ENCODE measurements at regions not wholly inside any gene's neighbourhood (a gene's known extent, or its start where the extent isn't known, plus 50 kb on each side); places are given as distances from the start of the nearest gene placed in this dataset.

DNA sequence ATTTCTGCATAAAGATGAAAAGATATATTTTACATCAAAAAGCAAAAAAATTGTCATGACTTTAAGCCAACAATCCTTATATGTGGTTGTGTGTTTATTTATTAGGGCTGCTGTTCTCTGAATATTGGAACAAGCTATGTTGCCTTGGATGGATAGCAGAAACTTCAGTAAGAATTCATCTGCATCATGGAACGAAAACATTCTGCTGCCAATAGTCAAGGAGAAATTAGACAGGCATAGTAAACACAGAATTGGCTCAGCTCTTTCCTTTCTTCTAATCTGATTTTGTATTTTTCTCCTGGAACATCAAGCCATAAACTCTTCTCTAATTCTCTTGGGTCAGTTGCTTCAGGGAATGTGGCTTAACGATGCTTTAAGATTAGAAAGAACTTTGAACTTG, 1257.0 kb downstream of the NLGN4X start:
- H3K4me3 ChIP-seq (ENCODE audit: low read depth, low read length), result no peak overlapping the region
- H3K36me3 ChIP-seq (ENCODE audit: control insufficient read depth, insufficient read depth, low read length), result no peaks in the 10 kb centered on the region
- no peaks in the 10 kb centered on the region for H3K27me3 ChIP-seq (ENCODE audit: control insufficient read depth, insufficient read depth, low read length)
- no peak for DNase-seq (ENCODE audit: low read depth)
- TF ChIP-seq, protein P1, sequence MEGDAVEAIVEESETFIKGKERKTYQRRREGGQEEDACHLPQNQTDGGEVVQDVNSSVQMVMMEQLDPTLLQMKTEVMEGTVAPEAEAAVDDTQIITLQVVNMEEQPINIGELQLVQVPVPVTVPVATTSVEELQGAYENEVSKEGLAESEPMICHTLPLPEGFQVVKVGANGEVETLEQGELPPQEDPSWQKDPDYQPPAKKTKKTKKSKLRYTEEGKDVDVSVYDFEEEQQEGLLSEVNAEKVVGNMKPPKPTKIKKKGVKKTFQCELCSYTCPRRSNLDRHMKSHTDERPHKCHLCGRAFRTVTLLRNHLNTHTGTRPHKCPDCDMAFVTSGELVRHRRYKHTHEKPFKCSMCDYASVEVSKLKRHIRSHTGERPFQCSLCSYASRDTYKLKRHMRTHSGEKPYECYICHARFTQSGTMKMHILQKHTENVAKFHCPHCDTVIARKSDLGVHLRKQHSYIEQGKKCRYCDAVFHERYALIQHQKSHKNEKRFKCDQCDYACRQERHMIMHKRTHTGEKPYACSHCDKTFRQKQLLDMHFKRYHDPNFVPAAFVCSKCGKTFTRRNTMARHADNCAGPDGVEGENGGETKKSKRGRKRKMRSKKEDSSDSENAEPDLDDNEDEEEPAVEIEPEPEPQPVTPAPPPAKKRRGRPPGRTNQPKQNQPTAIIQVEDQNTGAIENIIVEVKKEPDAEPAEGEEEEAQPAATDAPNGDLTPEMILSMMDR (IDR thresholded peaks at IDR 0.05; ENCODE audit: insufficient read depth, low read length, poor library complexity, severe bottlenecking), result no peak

DNA sequence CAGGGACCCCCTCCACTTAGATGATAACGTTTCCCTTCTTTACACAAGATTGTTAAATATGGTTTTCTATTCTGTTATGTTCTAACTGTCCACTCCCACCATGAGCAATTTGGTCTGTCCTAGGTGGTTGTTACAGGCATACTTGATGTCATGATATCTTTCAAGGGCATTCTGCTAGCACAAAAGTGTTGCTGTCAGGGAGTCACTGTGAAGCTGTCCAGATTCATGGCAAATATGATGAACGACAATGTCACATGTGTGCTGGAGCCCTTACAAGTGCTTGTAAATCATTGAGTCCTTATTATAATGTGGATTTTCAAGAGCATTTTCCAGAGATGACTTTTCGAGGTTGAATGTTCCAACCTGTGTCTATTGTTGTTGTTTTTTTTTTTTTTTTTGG, 1250.7 kb upstream of the PRKX start:
- Histone ChIP-seq H3K4me3 (ENCODE audit: low read depth, low read length) (no peak overlapping the region), H3K36me3 (ENCODE audit: control insufficient read depth, insufficient read depth, low read length) (no peaks in the 10 kb centered on the region), H3K27me3 (ENCODE audit: control insufficient read depth, insufficient read depth, low read length) (no peaks in the 10 kb centered on the region)
- DNase-seq (ENCODE audit: low read depth), result no peak
- TF ChIP-seq, protein P1 (IDR thresholded peaks at IDR 0.05; ENCODE audit: insufficient read depth, low read length, poor library complexity, severe bottlenecking), result no peak

DNA sequence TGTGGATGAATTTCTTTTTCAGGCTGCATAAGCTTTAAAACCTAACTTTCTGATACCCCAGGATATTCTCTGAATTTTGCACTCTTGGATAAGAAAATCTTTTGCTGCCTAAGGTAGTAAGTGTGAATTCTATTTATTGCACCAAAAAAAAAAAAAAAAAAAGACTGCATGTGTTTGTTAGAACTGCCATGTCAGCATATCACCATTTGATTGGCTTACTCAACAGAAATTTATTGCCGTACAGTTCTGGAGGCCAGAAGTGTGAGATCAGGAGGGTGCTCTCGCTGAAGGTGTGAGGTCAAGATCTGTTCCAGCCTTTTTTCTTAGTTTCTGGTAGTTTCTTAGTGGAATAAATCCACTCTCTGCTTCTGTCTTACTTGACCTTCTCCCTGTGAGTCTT, 1250.0 kb upstream of the PRKX start:
- Histone ChIP-seq H3K27me3 (ENCODE audit: control insufficient read depth, insufficient read depth, low read length) (no peaks in the 10 kb centered on the region), H3K36me3 (ENCODE audit: control insufficient read depth, insufficient read depth, low read length) (no peaks in the 10 kb centered on the region), H3K4me3 (ENCODE audit: low read depth, low read length) (no peak overlapping the region)
- TF ChIP-seq, protein P1 (IDR thresholded peaks at IDR 0.05; ENCODE audit: insufficient read depth, low read length, poor library complexity, severe bottlenecking), result no peak
- no peak for DNase-seq (ENCODE audit: low read depth)

DNA sequence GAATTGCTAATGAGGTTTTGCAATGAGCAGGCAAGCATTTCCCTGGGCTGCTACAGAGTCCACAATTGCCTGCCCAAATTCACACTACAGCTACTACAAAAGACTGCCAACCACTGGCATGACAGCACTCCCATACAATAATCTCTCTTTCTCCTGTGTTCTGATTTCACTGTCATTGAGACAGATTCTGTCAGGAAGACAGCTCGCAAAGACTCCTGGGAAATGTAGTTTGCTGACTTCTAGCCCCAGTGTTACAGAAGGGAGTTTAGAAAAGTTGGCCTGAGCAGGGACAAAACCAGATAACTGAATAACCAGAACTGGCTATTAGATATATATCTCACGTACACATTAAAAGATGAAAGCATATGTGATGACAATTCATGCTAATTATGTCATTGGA, 1231.3 kb upstream of the PRKX start:
- H3K4me3 ChIP-seq (ENCODE audit: low read depth, low read length), result no peak overlapping the region
- no peaks in the 10 kb centered on the region for H3K27me3 ChIP-seq (ENCODE audit: control insufficient read depth, insufficient read depth, low read length)
- DNase-seq (ENCODE audit: low read depth), result no peak
- no peaks in the 10 kb centered on the region for H3K36me3 ChIP-seq (ENCODE audit: control insufficient read depth, insufficient read depth, low read length)
- TF ChIP-seq, protein P1 (IDR thresholded peaks at IDR 0.05; ENCODE audit: insufficient read depth, low read length, poor library complexity, severe bottlenecking), result no peak

DNA sequence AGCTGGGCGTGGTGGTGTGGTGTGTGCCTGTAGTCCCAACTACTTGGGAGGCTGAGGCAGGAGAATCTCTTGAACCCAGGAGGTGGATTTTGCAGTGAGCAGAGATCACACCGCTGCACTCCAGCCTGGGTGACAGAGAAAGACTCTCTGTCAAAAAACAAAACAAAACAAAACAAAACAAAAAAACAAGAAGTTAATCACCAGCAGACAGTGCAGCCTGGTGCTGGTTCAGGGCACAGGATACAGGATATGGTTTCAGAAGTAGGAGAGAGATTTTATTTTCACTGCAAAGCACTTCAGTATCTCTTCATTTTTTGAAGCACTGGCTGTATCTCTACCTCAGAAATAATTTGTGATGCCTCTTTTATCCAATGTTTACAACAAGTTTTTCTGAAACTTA, 1222.9 kb upstream of the PRKX start:
- H3K27me3 ChIP-seq (ENCODE audit: control insufficient read depth, insufficient read depth, low read length), result no peaks in the 10 kb centered on the region
- no peak overlapping the region for H3K4me3 ChIP-seq (ENCODE audit: low read depth, low read length)
- TF ChIP-seq, protein P1 (IDR thresholded peaks at IDR 0.05; ENCODE audit: insufficient read depth, low read length, poor library complexity, severe bottlenecking), result no peak
- DNase-seq (ENCODE audit: low read depth), result no peak
- no peaks in the 10 kb centered on the region for H3K36me3 ChIP-seq (ENCODE audit: control insufficient read depth, insufficient read depth, low read length)

DNA sequence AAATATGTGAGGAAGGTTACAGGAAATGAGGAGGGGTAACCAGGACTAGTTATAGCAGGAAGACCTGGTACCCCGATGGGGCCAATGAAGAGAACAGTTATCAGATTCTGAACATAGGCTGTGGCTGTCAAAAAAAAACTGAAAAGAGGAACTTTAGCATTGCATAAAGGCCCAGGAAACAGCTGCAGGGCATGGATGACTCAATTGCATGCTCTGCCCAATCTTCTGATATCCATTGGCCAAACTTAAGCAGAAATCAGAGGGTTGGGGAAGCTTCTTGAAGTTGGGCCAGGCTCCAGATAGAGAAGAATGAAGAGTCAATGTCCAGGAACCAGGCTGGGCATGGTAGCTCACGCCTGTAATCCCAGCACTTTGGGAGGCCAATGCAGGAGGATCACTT, 1222.4 kb upstream of the PRKX start:
- Histone ChIP-seq H3K36me3 (ENCODE audit: control insufficient read depth, insufficient read depth, low read length) (no peaks in the 10 kb centered on the region), H3K27me3 (ENCODE audit: control insufficient read depth, insufficient read depth, low read length) (no peaks in the 10 kb centered on the region), H3K4me3 (ENCODE audit: low read depth, low read length) (no peak overlapping the region)
- DNase-seq (ENCODE audit: low read depth), result no peak
- TF ChIP-seq, protein P1 (IDR thresholded peaks at IDR 0.05; ENCODE audit: insufficient read depth, low read length, poor library complexity, severe bottlenecking), result no peak

Data from kidney epithelial cell (primary cell).